Neutrophil (primary cell): ENCODE measurements at regions not wholly inside any gene's neighbourhood (a gene's known extent, or its start where the extent isn't known, plus 50 kb on each side); places are given as distances from the start of the nearest gene placed in this dataset.
"Not testable (repeated sequence)": the region's sequence is repeated elsewhere in the genome, so short reads cannot be mapped to it uniquely, and the experiment has no call there.

ENCODE experiments used
- H3K27ac ChIP-seq: fragments of 200-600 bp; sonication (generic); 2 replicates; pipeline ENCODE4 v1.5.1; 2016; ENCODE audit warnings: mild to moderate bottlenecking, moderate library complexity
- H3K27me3 ChIP-seq: fragments of 200-600 bp; sonication (generic); 2 replicates; pipeline ENCODE4 v1.6.0; 2016; ENCODE audit warnings: mild to moderate bottlenecking
- H3K36me3 ChIP-seq: fragments of 200-600 bp; sonication (generic); 2 replicates; pipeline ENCODE4 v1.5.1; 2017
- H3K4me1 ChIP-seq, 2 experiments: fragments of 200-600 bp in 1 of 2; sonication (generic) in 1 of 2; 1 replicate in 1 of 2; 2 replicates in 1 of 2; pipeline versions ENCODE4 v1.5.1 to v1.6.1; 2013 to 2016; ENCODE audit warnings: low read depth in 1 of 2, low read length in 1 of 2, mild to moderate bottlenecking in 1 of 2, moderate library complexity in 1 of 2; ENCODE audit not compliant: control insufficient read depth in 1 of 2, insufficient read depth in 1 of 2
- H3K4me3 ChIP-seq, 2 experiments: fragments of 200-600 bp in 1 of 2; sonication (generic) in 1 of 2; 1 replicate in 1 of 2; 2 replicates in 1 of 2; pipeline ENCODE4 v1.5.1; 2013 to 2016; ENCODE audit warnings: low read depth in 1 of 2, low read length in 1 of 2, mild to moderate bottlenecking in 1 of 2, moderate library complexity in 1 of 2
- H3K9me3 ChIP-seq: fragments of 200-600 bp; sonication (generic); 2 replicates; pipeline ENCODE4 v1.5.1; 2016
- CTCF ChIP-seq: fragments of 200-600 bp; sonication (generic); IDR thresholded peaks from 2 replicates; pipeline ENCODE4 v1.5.1; 2016; ENCODE audit warnings: antibody characterized with exemption

- no peak overlapping the region for H3K4me3 ChIP-seq
- H3K4me1 ChIP-seq = peaks cover 0 to 2% of the 10 kb centered on the region in 2 experiments
- no peaks in the 10 kb centered on the region for H3K36me3 ChIP-seq
- H3K9me3 ChIP-seq = no peaks in the 10 kb centered on the region
- TF ChIP-seq CTCF = no peak
- H3K27ac ChIP-seq = no peak overlapping the region
- H3K27me3 ChIP-seq = no peaks in the 10 kb centered on the region
Observed at GRCh38 chr4:72842323-72842722, 227.2 kb downstream of the COX18 start.

GRCh38 chr4:72840166-72840565 is 229.3 kb downstream of the COX18 start:
- not testable (repeated sequence) for H3K27me3 ChIP-seq

GRCh38 chr4:72828864-72829263 is 240.7 kb downstream of the COX18 start:
- Histone ChIP-seq H3K9me3 (no peaks in the 10 kb centered on the region), H3K27me3 (no peaks in the 10 kb centered on the region), H3K36me3 (no peaks in the 10 kb centered on the region), H3K4me3 (no peak overlapping the region), H3K27ac (no peak overlapping the region), H3K4me1 (peaks cover 0 to 8% of the 10 kb centered on the region in 2 experiments)
- TF ChIP-seq CTCF = no peak

More at GRCh38 chr4:72840166-72840565, 229.3 kb downstream of the COX18 start:
- H3K9me3 ChIP-seq, H3K27ac ChIP-seq, H3K4me1 ChIP-seq, H3K4me3 ChIP-seq, H3K36me3 ChIP-seq: not testable (repeated sequence)

GRCh38 chr4:72827968-72828367 is 241.5 kb downstream of the COX18 start:
- H3K27me3 ChIP-seq = no peaks in the 10 kb centered on the region
- no peak overlapping the region for H3K27ac ChIP-seq
- no peak for TF ChIP-seq CTCF

GRCh38 chr4:72820107-72820506 is 249.4 kb downstream of the COX18 start:
- no peaks in the 10 kb centered on the region for H3K36me3 ChIP-seq
- TF ChIP-seq CTCF = no peak
- no peaks in the 10 kb centered on the region for H3K27me3 ChIP-seq
- no peaks in the 10 kb centered on the region for H3K9me3 ChIP-seq
- H3K4me3 ChIP-seq = no peak overlapping the region
- H3K4me1 ChIP-seq = no peaks in the 10 kb centered on the region
- H3K27ac ChIP-seq = no peak overlapping the region

More at GRCh38 chr4:72827968-72828367, 241.5 kb downstream of the COX18 start:
- peaks cover 0 to 8% of the 10 kb centered on the region in 2 experiments for H3K4me1 ChIP-seq
- H3K36me3 ChIP-seq = no peaks in the 10 kb centered on the region
- no peaks in the 10 kb centered on the region for H3K9me3 ChIP-seq
- H3K4me3 ChIP-seq = no peak overlapping the region

- H3K36me3 ChIP-seq = no peaks in the 10 kb centered on the region
Observed at GRCh38 chr4:72817012-72817411, 248.0 kb upstream of the ADAMTS3 start.

More at GRCh38 chr4:72817012-72817411, 248.0 kb upstream of the ADAMTS3 start:
- no peak for TF ChIP-seq CTCF
- Histone ChIP-seq H3K4me3 (no peak overlapping the region), H3K27ac (no peak overlapping the region), H3K27me3 (no peaks in the 10 kb centered on the region), H3K4me1 (no peaks in the 10 kb centered on the region), H3K9me3 (no peaks in the 10 kb centered on the region)
